ENCODE measurements at regions not wholly inside any gene's neighbourhood (a gene's known extent, or its start where the extent isn't known, plus 50 kb on each side); places are given as distances from the start of the nearest gene placed in this dataset.

DNA sequence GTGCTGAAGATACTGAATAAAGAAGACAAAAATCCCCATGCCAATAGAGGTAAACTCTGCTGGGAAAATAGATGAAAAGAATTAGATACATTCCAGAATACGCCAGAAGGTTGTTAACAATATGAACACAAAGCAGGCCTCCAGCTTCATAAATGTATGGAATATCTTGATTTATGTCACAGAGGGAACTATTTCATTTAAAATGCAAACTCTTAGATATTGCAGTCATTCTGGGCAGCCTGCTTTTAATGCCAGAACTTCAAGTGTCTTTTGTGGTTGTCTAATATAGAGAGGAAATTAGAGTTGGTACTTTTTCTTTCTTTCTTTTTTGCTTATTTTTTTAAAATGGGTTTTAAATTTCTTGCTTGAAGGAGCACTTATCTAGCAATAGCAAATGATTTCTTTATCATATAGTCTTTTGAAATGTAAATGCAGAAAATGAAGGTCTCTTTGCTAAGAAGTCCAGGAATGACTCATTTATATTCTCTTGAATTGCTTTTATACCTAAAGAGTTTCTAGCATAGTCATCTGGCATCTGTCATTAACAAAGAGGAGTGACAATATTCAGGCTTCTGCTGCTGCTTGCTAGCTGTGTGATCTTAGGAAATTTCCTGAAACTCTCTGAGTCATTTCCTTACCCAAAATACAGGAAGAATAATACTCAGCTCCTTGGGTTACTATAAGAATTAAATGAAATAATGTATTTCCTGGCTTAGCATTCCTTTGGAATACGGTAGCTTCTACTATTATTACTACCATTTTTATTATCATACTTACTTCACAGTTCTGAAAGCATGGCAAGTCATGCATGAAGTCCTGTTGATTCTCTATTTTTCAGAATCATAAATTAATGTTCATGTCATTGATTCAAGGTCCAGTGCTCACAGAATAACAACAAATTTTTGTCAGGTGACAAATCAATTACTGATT, 527.6 kb downstream of the DIPK2A start:
- H3K9me3 ChIP-seq (ENCODE audit: low read length), result no peaks in the 10 kb centered on the region
- H3K4me3 ChIP-seq (ENCODE audit: low read length), result no peak overlapping the region
- H4K20me1 ChIP-seq (ENCODE audit: insufficient read depth), result no peaks in the 10 kb centered on the region

DNA sequence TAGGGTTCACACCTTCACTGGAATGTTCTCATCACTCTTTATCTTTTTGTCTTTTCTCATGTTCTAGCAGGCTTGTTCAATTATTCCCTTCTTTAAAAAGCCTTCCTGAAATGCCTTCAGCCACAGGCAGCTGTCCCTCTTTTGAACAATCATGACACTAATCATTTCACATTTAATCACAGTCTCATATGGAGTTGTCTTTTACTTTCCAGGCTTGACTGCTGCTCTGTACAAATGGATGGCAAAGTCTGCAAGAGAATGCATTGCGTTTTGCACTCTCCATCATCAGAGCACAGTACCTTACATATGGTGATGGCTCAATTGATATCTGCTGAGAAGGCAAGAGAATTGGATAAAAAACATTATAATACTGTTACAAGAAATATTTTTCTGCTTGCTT, 529.8 kb downstream of the DIPK2A start:
- Histone ChIP-seq H3K4me3 (ENCODE audit: low read length) (peak overlapping the region; percentile 38), H3K9ac (ENCODE audit: low read length) (peak overlapping the region; percentile 6), H3K9me2 (ENCODE audit: insufficient read depth, low read length) (no peaks in the 10 kb centered on the region), H3K9me3 (ENCODE audit: low read length) (no peaks in the 10 kb centered on the region), H3K79me2 (replicated peaks; ENCODE audit: insufficient read depth, low read length) (no peaks in the 10 kb centered on the region), H3K27ac (ENCODE audit: low read length) (peak overlapping the region; percentile 77), H3K36me3 (ENCODE audit: insufficient read depth, low read length) (no peaks in the 10 kb centered on the region), H3K4me2 (ENCODE audit: low read length) (peak overlapping the region; percentile 43), H2AFZ (ENCODE audit: low read depth, low read length) (no peak overlapping the region), H3F3A (ENCODE audit: insufficient read depth, low read length, poor library complexity, severe bottlenecking) (peaks cover 11% of the 10 kb centered on the region), H4K20me1 (ENCODE audit: insufficient read depth) (no peaks in the 10 kb centered on the region), H3K27me3 (ENCODE audit: insufficient read depth, low read depth, low read length) (no peaks in the 10 kb centered on the region)
- TF ChIP-seq CTCF (IDR thresholded peaks at IDR 0.05; ENCODE audit: poor library complexity, severe bottlenecking) (no peak), EP300 (conservative IDR thresholded peaks at IDR 0.05; ENCODE audit: poor library complexity, severe bottlenecking) (peak; percentile 90), RAD21 (conservative IDR thresholded peaks at IDR 0.05) (peak; percentile 28), POLR2AphosphoS5 (IDR thresholded peaks at IDR 0.05) (peak; percentile 64)

More for the DNA sequence above, 527.6 kb downstream of the DIPK2A start:
- Histone ChIP-seq H3K79me2 (replicated peaks; ENCODE audit: insufficient read depth, low read length) (no peaks in the 10 kb centered on the region), H3K4me2 (ENCODE audit: low read length) (no peak overlapping the region), H3K9me2 (ENCODE audit: insufficient read depth, low read length) (no peaks in the 10 kb centered on the region), H3K27ac (ENCODE audit: low read length) (no peak overlapping the region), H3F3A (ENCODE audit: insufficient read depth, low read length, poor library complexity, severe bottlenecking) (peaks cover 11% of the 10 kb centered on the region), H3K36me3 (ENCODE audit: insufficient read depth, low read length) (no peaks in the 10 kb centered on the region), H3K27me3 (ENCODE audit: insufficient read depth, low read depth, low read length) (no peaks in the 10 kb centered on the region), H2AFZ (ENCODE audit: low read depth, low read length) (no peak overlapping the region), H3K9ac (ENCODE audit: low read length) (no peak overlapping the region)
- no peak for TF ChIP-seq SMC3 (conservative IDR thresholded peaks at IDR 0.05; ENCODE audit: poor library complexity)
- TF ChIP-seq EP300 (conservative IDR thresholded peaks at IDR 0.05; ENCODE audit: poor library complexity, severe bottlenecking), result no peak
- TF ChIP-seq POLR2AphosphoS5 (IDR thresholded peaks at IDR 0.05), result no peak
- TF ChIP-seq TAF1 (IDR thresholded peaks at IDR 0.05; ENCODE audit: low read depth), result no peak
- TF ChIP-seq EZH2 (IDR thresholded peaks at IDR 0.05; ENCODE audit: borderline replicate concordance, insufficient read depth, low read length, poor library complexity, severe bottlenecking), result no peak
- TF ChIP-seq CTCF (IDR thresholded peaks at IDR 0.05; ENCODE audit: poor library complexity, severe bottlenecking), result no peak

DNA sequence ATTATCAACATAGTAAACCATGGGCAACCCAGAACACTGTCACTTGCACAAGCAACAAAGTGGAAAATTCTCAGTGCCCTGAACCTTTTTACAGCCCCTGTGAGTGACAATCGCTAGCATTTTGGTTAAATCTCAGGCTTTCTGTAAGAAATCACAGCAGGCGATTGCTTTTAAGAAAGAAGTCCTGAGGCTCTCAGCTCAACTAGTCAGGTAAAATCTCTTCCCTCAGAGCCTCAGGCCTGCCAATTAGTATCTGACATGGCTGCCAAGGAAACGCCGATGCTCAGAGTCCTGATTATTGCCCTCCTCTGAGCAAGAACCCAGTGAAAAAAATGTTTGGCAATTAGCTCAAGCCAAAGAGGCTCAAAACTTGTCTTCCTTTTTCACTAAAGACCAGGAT, 530.8 kb downstream of the DIPK2A start:
- Histone ChIP-seq H3K27ac (ENCODE audit: low read length) (peak overlapping the region; percentile 77), H3K4me2 (ENCODE audit: low read length) (peak overlapping the region; percentile 43), H3K9ac (ENCODE audit: low read length) (peak overlapping the region; percentile 6), H3F3A (ENCODE audit: insufficient read depth, low read length, poor library complexity, severe bottlenecking) (peaks cover 11% of the 10 kb centered on the region), H3K4me3 (ENCODE audit: low read length) (peak overlapping the region; percentile 38), H3K36me3 (ENCODE audit: insufficient read depth, low read length) (no peaks in the 10 kb centered on the region), H3K9me2 (ENCODE audit: insufficient read depth, low read length) (no peaks in the 10 kb centered on the region), H3K9me3 (ENCODE audit: low read length) (no peaks in the 10 kb centered on the region), H3K79me2 (replicated peaks; ENCODE audit: insufficient read depth, low read length) (no peaks in the 10 kb centered on the region), H3K27me3 (ENCODE audit: insufficient read depth, low read depth, low read length) (no peaks in the 10 kb centered on the region), H2AFZ (ENCODE audit: low read depth, low read length) (no peak overlapping the region), H4K20me1 (ENCODE audit: insufficient read depth) (no peaks in the 10 kb centered on the region)
- TF ChIP-seq EP300 (conservative IDR thresholded peaks at IDR 0.05; ENCODE audit: poor library complexity, severe bottlenecking) (peak; percentile 51), MXI1 (conservative IDR thresholded peaks at IDR 0.05; ENCODE audit: poor library complexity, severe bottlenecking) (no peak), CTCF (IDR thresholded peaks at IDR 0.05; ENCODE audit: poor library complexity, severe bottlenecking) (no peak), RAD21 (conservative IDR thresholded peaks at IDR 0.05) (no peak), POLR2AphosphoS5 (IDR thresholded peaks at IDR 0.05) (peak; percentile 22)
- TF ChIP-seq, protein P1, sequence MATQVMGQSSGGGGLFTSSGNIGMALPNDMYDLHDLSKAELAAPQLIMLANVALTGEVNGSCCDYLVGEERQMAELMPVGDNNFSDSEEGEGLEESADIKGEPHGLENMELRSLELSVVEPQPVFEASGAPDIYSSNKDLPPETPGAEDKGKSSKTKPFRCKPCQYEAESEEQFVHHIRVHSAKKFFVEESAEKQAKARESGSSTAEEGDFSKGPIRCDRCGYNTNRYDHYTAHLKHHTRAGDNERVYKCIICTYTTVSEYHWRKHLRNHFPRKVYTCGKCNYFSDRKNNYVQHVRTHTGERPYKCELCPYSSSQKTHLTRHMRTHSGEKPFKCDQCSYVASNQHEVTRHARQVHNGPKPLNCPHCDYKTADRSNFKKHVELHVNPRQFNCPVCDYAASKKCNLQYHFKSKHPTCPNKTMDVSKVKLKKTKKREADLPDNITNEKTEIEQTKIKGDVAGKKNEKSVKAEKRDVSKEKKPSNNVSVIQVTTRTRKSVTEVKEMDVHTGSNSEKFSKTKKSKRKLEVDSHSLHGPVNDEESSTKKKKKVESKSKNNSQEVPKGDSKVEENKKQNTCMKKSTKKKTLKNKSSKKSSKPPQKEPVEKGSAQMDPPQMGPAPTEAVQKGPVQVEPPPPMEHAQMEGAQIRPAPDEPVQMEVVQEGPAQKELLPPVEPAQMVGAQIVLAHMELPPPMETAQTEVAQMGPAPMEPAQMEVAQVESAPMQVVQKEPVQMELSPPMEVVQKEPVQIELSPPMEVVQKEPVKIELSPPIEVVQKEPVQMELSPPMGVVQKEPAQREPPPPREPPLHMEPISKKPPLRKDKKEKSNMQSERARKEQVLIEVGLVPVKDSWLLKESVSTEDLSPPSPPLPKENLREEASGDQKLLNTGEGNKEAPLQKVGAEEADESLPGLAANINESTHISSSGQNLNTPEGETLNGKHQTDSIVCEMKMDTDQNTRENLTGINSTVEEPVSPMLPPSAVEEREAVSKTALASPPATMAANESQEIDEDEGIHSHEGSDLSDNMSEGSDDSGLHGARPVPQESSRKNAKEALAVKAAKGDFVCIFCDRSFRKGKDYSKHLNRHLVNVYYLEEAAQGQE (IDR thresholded peaks at IDR 0.05; ENCODE audit: borderline replicate concordance), result peak; percentile 50
